Left ventricle myocardium inferior (tissue), 1 donor: ENCODE measurements at regions not wholly inside any gene's neighbourhood (a gene's known extent, or its start where the extent isn't known, plus 50 kb on each side); places are given as distances from the start of the nearest gene placed in this dataset.

Experiments used
- DNase-seq: peaks from one replicate; pipeline ENCODE4 v3.0.0-alpha.2; 2020
- H3K27ac ChIP-seq: fragments of 200-600 bp; replicated peaks from 2 replicates; pipeline ENCODE4 v1.8.0; 2021
- H3K27me3 ChIP-seq: fragments of 200-600 bp; 2 replicates; pipeline ENCODE4 v1.8.0; 2021; ENCODE audit warnings: low read depth
- H3K36me3 ChIP-seq: fragments of 200-600 bp; 2 replicates; pipeline ENCODE4 v1.8.0; 2021
- H3K4me1 ChIP-seq: fragments of 200-600 bp; 2 replicates; pipeline ENCODE4 v1.8.0; 2021
- H3K4me3 ChIP-seq: fragments of 200-600 bp; 2 replicates; pipeline ENCODE4 v1.8.0; 2021; ENCODE audit warnings: mild to moderate bottlenecking, moderate library complexity
- H3K9me3 ChIP-seq: fragments of 200-600 bp; replicated peaks from 2 replicates; pipeline ENCODE4 v1.8.0; 2021
- intact Hi-C: fragments of 100-400 bp; cut with micrococcal nuclease; formaldehyde crosslinking; loops from one replicate; pipeline ENCODE4 v1.11.0; 2022
- TF ChIP-seq, protein P1 (sequence below): fragments of 200-600 bp; IDR thresholded peaks from 2 replicates; pipeline ENCODE4 v1.8.0; 2021; ENCODE audit warnings: antibody characterized with exemption, mild to moderate bottlenecking, borderline replicate concordance
- donor health status: DM: no; HTN: yes; CAD: no; lungs with severe emphysema.

DNA sequence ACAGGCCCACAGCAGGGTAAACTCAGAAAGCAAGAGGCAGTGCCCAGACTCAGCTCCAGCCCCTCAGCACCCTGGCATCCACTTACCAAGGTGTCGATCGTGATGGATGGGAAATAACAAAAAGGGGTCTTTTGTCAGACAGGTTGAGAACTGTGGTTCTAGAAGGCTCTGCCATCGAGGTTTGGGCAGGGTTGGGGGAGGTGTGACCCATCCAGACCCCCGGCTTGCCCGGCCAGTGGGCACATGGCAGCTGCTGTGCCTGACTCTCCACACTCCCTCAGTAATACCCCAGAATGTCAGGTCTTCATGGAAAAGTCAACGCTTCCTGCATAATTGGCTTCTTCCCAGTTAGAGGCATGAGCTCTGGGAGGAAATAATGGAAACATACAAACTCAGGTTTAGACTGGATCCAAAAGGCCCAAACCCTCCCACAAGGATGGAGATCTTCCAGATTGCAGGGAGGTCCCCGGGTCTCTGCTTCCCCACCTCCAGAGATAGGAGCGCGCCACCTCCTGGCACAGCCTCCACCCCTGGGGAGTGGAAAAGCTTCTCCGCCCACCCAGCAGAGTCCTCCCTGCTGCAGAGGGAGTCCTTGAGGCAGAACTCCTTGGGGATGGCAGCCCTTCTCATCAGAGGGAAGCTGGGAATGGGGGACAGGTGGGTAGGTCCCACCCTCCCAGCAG, 149.8 kb upstream of the IQSEC1 start:
- DNase-seq = no peak
- H3K9me3 ChIP-seq = no peaks in the 10 kb centered on the region
- peaks cover 7% of the 10 kb centered on the region for H3K27me3 ChIP-seq
- peak overlapping the region; percentile 46 for H3K27ac ChIP-seq
- intact Hi-C loops = no loop called here
- TF ChIP-seq, protein P1, sequence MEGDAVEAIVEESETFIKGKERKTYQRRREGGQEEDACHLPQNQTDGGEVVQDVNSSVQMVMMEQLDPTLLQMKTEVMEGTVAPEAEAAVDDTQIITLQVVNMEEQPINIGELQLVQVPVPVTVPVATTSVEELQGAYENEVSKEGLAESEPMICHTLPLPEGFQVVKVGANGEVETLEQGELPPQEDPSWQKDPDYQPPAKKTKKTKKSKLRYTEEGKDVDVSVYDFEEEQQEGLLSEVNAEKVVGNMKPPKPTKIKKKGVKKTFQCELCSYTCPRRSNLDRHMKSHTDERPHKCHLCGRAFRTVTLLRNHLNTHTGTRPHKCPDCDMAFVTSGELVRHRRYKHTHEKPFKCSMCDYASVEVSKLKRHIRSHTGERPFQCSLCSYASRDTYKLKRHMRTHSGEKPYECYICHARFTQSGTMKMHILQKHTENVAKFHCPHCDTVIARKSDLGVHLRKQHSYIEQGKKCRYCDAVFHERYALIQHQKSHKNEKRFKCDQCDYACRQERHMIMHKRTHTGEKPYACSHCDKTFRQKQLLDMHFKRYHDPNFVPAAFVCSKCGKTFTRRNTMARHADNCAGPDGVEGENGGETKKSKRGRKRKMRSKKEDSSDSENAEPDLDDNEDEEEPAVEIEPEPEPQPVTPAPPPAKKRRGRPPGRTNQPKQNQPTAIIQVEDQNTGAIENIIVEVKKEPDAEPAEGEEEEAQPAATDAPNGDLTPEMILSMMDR = peak; percentile 12
- no peaks in the 10 kb centered on the region for H3K36me3 ChIP-seq
- peaks cover 23% of the 10 kb centered on the region for H3K4me1 ChIP-seq
- no peak overlapping the region for H3K4me3 ChIP-seq

DNA sequence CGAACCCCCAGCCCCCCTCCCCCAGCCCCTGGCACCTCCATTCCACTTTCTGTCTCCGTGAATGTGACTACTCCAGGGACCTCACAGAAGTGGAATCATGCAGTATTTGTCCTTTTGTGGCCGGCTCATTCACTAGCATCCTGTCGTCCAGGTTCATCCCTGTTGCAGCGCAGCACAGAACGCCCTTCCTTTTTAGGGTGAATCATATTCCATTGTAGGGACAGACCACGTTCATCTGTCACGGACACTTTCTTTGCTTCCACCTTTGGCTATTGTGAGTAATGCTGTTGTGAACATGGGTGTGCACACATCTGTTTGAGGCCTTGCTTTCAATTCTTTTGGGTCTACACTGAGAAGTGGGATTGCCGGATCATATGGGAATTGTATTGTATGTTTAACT, 148.9 kb upstream of the IQSEC1 start:
- H3K4me1 ChIP-seq = peaks cover 18% of the 10 kb centered on the region
- TF ChIP-seq, protein P1 = no peak
- H3K27me3 ChIP-seq = peaks cover 7% of the 10 kb centered on the region
- H3K27ac ChIP-seq = no peak overlapping the region
- no peak overlapping the region for H3K4me3 ChIP-seq
- H3K36me3 ChIP-seq = no peaks in the 10 kb centered on the region
- no peak for DNase-seq
- intact Hi-C loops = no loop called here
- no peaks in the 10 kb centered on the region for H3K9me3 ChIP-seq

DNA sequence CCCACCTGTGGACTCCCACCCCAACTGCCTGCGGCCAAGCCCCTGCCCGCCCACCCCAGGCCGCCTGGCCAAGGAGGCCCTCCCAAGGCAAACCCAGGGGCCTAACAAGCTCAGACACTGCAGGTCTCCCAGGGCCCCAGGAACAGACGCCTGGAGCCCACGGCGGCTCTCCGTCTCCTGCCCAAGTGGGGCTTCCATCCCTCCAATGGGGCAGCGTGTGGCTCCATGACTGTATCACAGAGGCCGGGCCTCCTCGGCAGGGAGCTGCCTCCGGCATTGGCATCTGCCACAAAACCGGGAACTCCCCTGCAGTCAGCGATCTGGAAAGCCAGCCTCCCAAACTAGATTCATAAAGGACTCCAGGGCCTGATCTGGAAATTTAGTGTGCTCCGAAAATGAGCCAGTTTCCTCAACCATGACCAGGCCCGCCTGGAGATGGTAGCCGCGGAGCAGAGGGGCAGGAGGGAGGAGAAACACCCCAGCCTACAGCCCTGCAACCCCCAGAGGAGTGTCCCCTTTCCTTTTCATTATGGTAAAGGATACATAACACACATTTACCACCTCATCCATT, 148.3 kb upstream of the IQSEC1 start:
- TF ChIP-seq, protein P1 = no peak
- no peaks in the 10 kb centered on the region for H3K9me3 ChIP-seq
- H3K4me3 ChIP-seq = no peak overlapping the region
- peaks cover 18% of the 10 kb centered on the region for H3K4me1 ChIP-seq
- H3K36me3 ChIP-seq = no peaks in the 10 kb centered on the region
- intact Hi-C loops = no loop called here
- peaks cover 7% of the 10 kb centered on the region for H3K27me3 ChIP-seq
- no peak overlapping the region for H3K27ac ChIP-seq
- DNase-seq = no peak

DNA sequence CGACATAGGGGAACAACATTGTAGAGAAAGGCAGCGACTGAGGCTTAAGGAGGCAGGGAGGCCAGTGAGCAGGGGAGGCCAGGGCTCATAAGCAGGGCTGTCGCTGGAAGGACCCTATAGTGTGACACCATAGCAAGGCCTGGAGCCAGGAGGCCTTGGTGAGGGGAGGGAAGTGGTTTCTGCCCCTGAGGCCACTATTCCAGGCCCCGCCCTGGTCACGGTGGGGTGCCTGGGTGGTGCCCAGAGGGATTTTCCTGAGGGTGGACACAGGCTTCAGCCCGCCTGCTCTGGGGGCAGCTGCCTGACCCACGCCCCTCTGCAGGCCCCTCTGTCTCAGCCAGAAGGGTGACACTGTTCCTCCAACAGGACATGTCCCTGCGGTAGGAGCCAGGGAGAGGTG, 147.8 kb upstream of the IQSEC1 start:
- peaks cover 13% of the 10 kb centered on the region for H3K27me3 ChIP-seq
- H3K27ac ChIP-seq = no peak overlapping the region
- intact Hi-C loops = no loop called here
- H3K36me3 ChIP-seq = no peaks in the 10 kb centered on the region
- no peak for DNase-seq
- H3K9me3 ChIP-seq = no peaks in the 10 kb centered on the region
- no peak overlapping the region for H3K4me3 ChIP-seq
- peaks cover 18% of the 10 kb centered on the region for H3K4me1 ChIP-seq
- TF ChIP-seq, protein P1 = no peak

DNA sequence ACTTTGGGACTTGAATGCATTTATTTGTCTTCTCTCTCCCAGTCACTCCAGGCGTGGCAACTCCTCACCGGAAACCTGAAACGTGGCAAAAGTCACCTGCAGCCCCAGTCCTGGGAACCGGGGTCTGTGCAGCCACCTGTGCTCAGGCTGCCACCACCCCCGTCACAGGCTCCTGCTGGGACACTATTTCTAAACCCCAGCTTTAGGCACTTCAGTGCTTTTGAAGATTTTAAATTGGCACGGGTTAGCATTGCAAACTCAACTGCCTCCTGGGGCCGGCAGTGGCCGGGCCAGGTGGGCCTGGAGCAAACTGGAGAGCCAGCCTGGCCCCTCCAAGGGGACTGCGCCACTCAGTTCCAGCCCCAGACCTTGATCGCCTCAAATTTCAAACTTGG, 146.7 kb upstream of the IQSEC1 start:
- intact Hi-C loops = no loop called here
- Histone ChIP-seq H3K4me3 (no peak overlapping the region), H3K27ac (no peak overlapping the region), H3K27me3 (peaks cover 24% of the 10 kb centered on the region), H3K9me3 (no peaks in the 10 kb centered on the region), H3K4me1 (peaks cover 18% of the 10 kb centered on the region), H3K36me3 (no peaks in the 10 kb centered on the region)
- TF ChIP-seq, protein P1 = no peak
- no peak for DNase-seq
